B cell (primary cell): ENCODE measurements at regions not wholly inside any gene's neighbourhood (a gene's known extent, or its start where the extent isn't known, plus 50 kb on each side); places are given as distances from the start of the nearest gene placed in this dataset.

Experiments used
- ATAC-seq: fragments of 200-7000 bp; cut with Tn5 transposase; one replicate; pipeline ENCODE4 v1.10.0; 2021; ENCODE audit warnings: low read depth, mild to moderate bottlenecking, moderate number of reproducible peaks, moderate library complexity
- CTCF ChIA-PET: fragments of 350-600 bp; sonication (Branson Sonifier 250); formaldehyde crosslinking; loops from one replicate; lab custom pipeline; 2021; ENCODE audit warnings: antibody characterized with exemption, inconsistent platforms; lab: Charles Lee
- POLR2A ChIA-PET: fragments of 350-600 bp; sonication (Branson Sonifier 250); formaldehyde crosslinking; loops from one replicate; lab custom pipeline; 2021; ENCODE audit warnings: antibody characterized with exemption; lab: Charles Lee
- DNase-seq: peaks from one replicate; pipeline ENCODE4 v3.0.0; 2013
- H2AFZ ChIP-seq: 2 replicates; pipeline ENCODE4 v1.6.1; 2012; ENCODE audit warnings: mild to moderate bottlenecking, low read depth, low read length; ENCODE audit not compliant: insufficient read depth, poor library complexity, severe bottlenecking
- H3K27ac ChIP-seq, 2 donors: 1 replicate in 1 of 2; 2 replicates in 1 of 2; pipeline ENCODE4 v1.5.1; 2012 to 2013; ENCODE audit warnings: low read length in 2 of 2, mild to moderate bottlenecking in 2 of 2, moderate library complexity in 1 of 2
- H3K27me3 ChIP-seq, 4 experiments: fragments of 200-600 bp in 1 of 4; sonication (generic) in 1 of 4; replicated peaks in 1 of 4; 1 replicate in 2 of 4; 2 replicates in 2 of 4; pipeline versions ENCODE4 v1.6.1 to v1.7.0; 2013 to 2016; ENCODE audit warnings: low read length in 3 of 4, mild to moderate bottlenecking in 2 of 4, mixed read lengths in 1 of 4, moderate library complexity in 1 of 4; ENCODE audit not compliant: insufficient read depth in 4 of 4, control insufficient read depth in 3 of 4; ENCODE audit errors: control extremely low read depth in 1 of 4
- H3K36me3 ChIP-seq, 2 experiments: replicated peaks in 1 of 2; 1 replicate in 1 of 2; 2 replicates in 1 of 2; pipeline versions ENCODE4 v1.6.1 to v1.7.1; 2013; ENCODE audit warnings: low read length in 1 of 2; ENCODE audit not compliant: insufficient read depth in 2 of 2, control insufficient read depth in 1 of 2; ENCODE audit errors: control extremely low read depth in 1 of 2, extremely low read depth in 1 of 2
- H3K4me1 ChIP-seq, 2 donors: fragments of 200-600 bp in 1 of 2; sonication (generic) in 1 of 2; 1 replicate in 1 of 2; 2 replicates in 1 of 2; pipeline versions ENCODE4 v1.5.1 to v1.6.1; 2013 to 2017; ENCODE audit warnings: low read length in 2 of 2; ENCODE audit not compliant: control insufficient read depth in 2 of 2, insufficient read depth in 2 of 2
- H3K4me2 ChIP-seq: replicated peaks from 2 replicates; pipeline ENCODE3; 2012; ENCODE audit warnings: mild to moderate bottlenecking, low read depth, low read length; ENCODE audit not compliant: poor library complexity, severe bottlenecking
- H3K4me3 ChIP-seq, 5 experiments: fragments of 200-600 bp in 1 of 5; sonication (generic) in 1 of 5; 1 replicate in 3 of 5; 2 replicates in 2 of 5; pipeline versions ENCODE4 v1.5.1 to v1.7.0; 2011 to 2016; ENCODE audit warnings: low read length in 4 of 5, mild to moderate bottlenecking in 4 of 5, low read depth in 2 of 5, control low read depth in 1 of 5, moderate library complexity in 1 of 5; ENCODE audit not compliant: insufficient read depth in 1 of 5; ENCODE audit errors: control extremely low read depth in 1 of 5, extremely low read depth in 1 of 5
- H3K79me2 ChIP-seq: fragments of 200-600 bp; sonication (generic); one replicate; pipeline ENCODE4 v1.6.0; 2016; ENCODE audit warnings: low read length; ENCODE audit not compliant: control insufficient read depth, insufficient read depth
- H3K9ac ChIP-seq: fragments of 200-600 bp; sonication (generic); 2 replicates; pipeline ENCODE4 v1.6.1; 2017; ENCODE audit warnings: mild to moderate bottlenecking, low read length, moderate library complexity
- H3K9me3 ChIP-seq, 3 donors: one replicate each; pipeline versions ENCODE4 v1.6.1 to v1.7.1; 2013; ENCODE audit warnings: low read length in 2 of 3; ENCODE audit not compliant: control insufficient read depth in 2 of 3, insufficient read depth in 1 of 3; ENCODE audit errors: control extremely low read depth in 1 of 3
- H4K20me1 ChIP-seq: 2 replicates; pipeline ENCODE4 v1.6.0; 2012; ENCODE audit warnings: mild to moderate bottlenecking, low read length; ENCODE audit not compliant: insufficient read depth, control insufficient read depth, poor library complexity, severe bottlenecking
- H3K27ac Mint-ChIP-seq: one replicate; pipeline ENCODE4 v1.8.0; 2021; ENCODE audit warnings: mixed read lengths
- H3K27me3 Mint-ChIP-seq: one replicate; pipeline ENCODE4 v1.8.0; 2021; ENCODE audit warnings: mixed read lengths
- H3K4me1 Mint-ChIP-seq: one replicate; pipeline ENCODE4 v1.8.0; 2021; ENCODE audit warnings: mixed read lengths
- H3K4me3 Mint-ChIP-seq: one replicate; pipeline ENCODE4 v1.8.0; 2021; ENCODE audit warnings: mixed read lengths
- H3K9me3 Mint-ChIP-seq: one replicate; pipeline ENCODE4 v1.8.0; 2022; ENCODE audit warnings: mixed read lengths; ENCODE audit not compliant: insufficient read depth
- CTCF ChIP-seq: fragments of 200-600 bp; IDR thresholded peaks from one replicate; pipeline ENCODE4 v1.8.0; 2022; ENCODE audit warnings: antibody characterized with exemption, mild to moderate bottlenecking
- EZH2 ChIP-seq: IDR thresholded peaks from 2 replicates; pipeline ENCODE4 v1.6.1; 2012; ENCODE audit warnings: borderline replicate concordance, low read depth, mild to moderate bottlenecking, moderate library complexity, low read length; ENCODE audit not compliant: insufficient read depth, poor library complexity, severe bottlenecking
- WGBS: methylation state at CpG from one replicate; pipeline ENCODE4 v1.1.5; 2013; ENCODE audit warnings: missing lambda C conversion rate; ENCODE audit not compliant: insufficient coverage; 5-methylcytosine and 5-hydroxymethylcytosine counted together
- intact Hi-C: fragments of 100-400 bp; cut with micrococcal nuclease; formaldehyde crosslinking; loops from one replicate; pipeline ENCODE4 v1.10.0; 2022

GRCh38 chr4:74658116-74658515, 136.2 kb downstream of the BTC start:
- no CpG with 5 or more reads among the region's 1 CpG for WGBS
- Histone ChIP-seq H3K4me3 (no peak overlapping the region), H3K27me3 (no peaks in the 10 kb centered on the region), H4K20me1 (no peaks in the 10 kb centered on the region), H3K79me2 (no peaks in the 10 kb centered on the region), H3K9me3 (no peaks in the 10 kb centered on the region), H2AFZ (no peak overlapping the region), H3K4me2 (no peak overlapping the region), H3K9ac (no peak overlapping the region), H3K36me3 (no peaks in the 10 kb centered on the region), H3K27ac (no peak overlapping the region), H3K4me1 (no peaks in the 10 kb centered on the region)
- no peak overlapping the region for H3K27ac Mint-ChIP-seq
- no peaks in the 10 kb centered on the region for H3K9me3 Mint-ChIP-seq
- no peaks in the 10 kb centered on the region for H3K4me1 Mint-ChIP-seq
- ChIA-PET CTCF (no interaction called here), POLR2A (no interaction called here)
- no peak for ATAC-seq
- DNase-seq = no peak
- no peak overlapping the region for H3K4me3 Mint-ChIP-seq
- intact Hi-C loops = no loop called here
- no peak for TF ChIP-seq EZH2
- TF ChIP-seq CTCF = no peak
- H3K27me3 Mint-ChIP-seq = peaks cover 4% of the 10 kb centered on the region

- Histone ChIP-seq H2AFZ (no peak overlapping the region), H3K4me2 (no peak overlapping the region), H3K4me1 (no peaks in the 10 kb centered on the region), H3K36me3 (no peaks in the 10 kb centered on the region), H3K9me3 (no peaks in the 10 kb centered on the region), H3K27ac (no peak overlapping the region), H3K9ac (no peak overlapping the region), H4K20me1 (no peaks in the 10 kb centered on the region), H3K27me3 (no peaks in the 10 kb centered on the region), H3K79me2 (no peaks in the 10 kb centered on the region), H3K4me3 (no peak overlapping the region)
- CTCF ChIA-PET = interaction anchor here (0.9 kb wide), 1 partner anchor 17 kb away, joined by 4 read pairs; no protein-coding TSS in a partner anchor
- DNase-seq = no peak
- POLR2A ChIA-PET = no interaction called here
- H3K4me3 Mint-ChIP-seq = no peak overlapping the region
- WGBS = 60% methylated on average over 1 of the region's 3 CpGs
- TF ChIP-seq CTCF (no peak), EZH2 (no peak)
- peaks cover 16% of the 10 kb centered on the region for H3K27me3 Mint-ChIP-seq
- ATAC-seq = no peak
- no peak overlapping the region for H3K27ac Mint-ChIP-seq
- intact Hi-C loops = no loop called here
- H3K9me3 Mint-ChIP-seq = no peaks in the 10 kb centered on the region
- no peaks in the 10 kb centered on the region for H3K4me1 Mint-ChIP-seq
These were observed 134.5 kb downstream of the BTC start for GRCh38 chr4:74659576-74660411.
